K562 (cell line): ENCODE measurements at regions not wholly inside any gene's neighbourhood (a gene's known extent, or its start where the extent isn't known, plus 50 kb on each side); places are given as distances from the start of the nearest gene placed in this dataset.

Experiments
- ATAC-seq: fragments of 200-7000 bp; cut with Tn5 transposase; 3 replicates; pipeline ENCODE4 v1.9.1; 2020; ENCODE audit warnings: moderate library complexity
- BruUV-seq: library from RNA; stranded (reverse); fragments of 400-500 nt; replicated peaks from 2 replicates; lab custom pipeline; 2021; lab: Mats Ljungman, UMichigan
- CTCF ChIA-PET: fragments of 300-600 bp; formaldehyde crosslinking; extraction: SDS; loops from one replicate; lab custom pipeline; 2021; ENCODE audit warnings: low intra/inter-chr PET ratio; lab: Yijun Ruan, JAX
- POLR2A ChIA-PET: fragments of 300-600, 350-650 bp; sonication (Branson Sonifier 250); formaldehyde crosslinking; extraction: SDS; loops from one replicate; lab custom pipeline; 2021; ENCODE audit warnings: antibody characterized with exemption, inconsistent platforms; lab: Yijun Ruan, JAX
- DNase-seq, 4 experiments: peaks; one replicate each; pipeline versions ENCODE4 v3.0.0 to v3.0.0-alpha.2; 2011 to 2018; ENCODE audit warnings: low spot score in 3 of 4, mixed read lengths in 3 of 4; ENCODE audit errors: extremely low read depth in 1 of 4
- FAIRE-seq: peaks from 2 replicates; lab custom pipeline; 2011; peaks lifted over from hg19 to GRCh38; lab: Jason Lieb, UNC
- H2AFZ ChIP-seq: 2 replicates; pipeline ENCODE4 v1.6.0; 2011; ENCODE audit warnings: low read depth, low read length, control low read depth, inconsistent platforms
- H3K27ac ChIP-seq: fragments of 200-600 bp; 3 replicates; pipeline ENCODE4 v1.8.0; 2011; ENCODE audit warnings: low read depth, mild to moderate bottlenecking, control low read depth, inconsistent platforms, low read length, moderate library complexity, mixed read lengths; ENCODE audit errors: extremely low read depth
- H3K27me3 ChIP-seq, 2 experiments: fragments of 300-600 bp in 1 of 2; 2 replicates in 1 of 2; 3 replicates in 1 of 2; pipeline versions ENCODE4 v1.6.0 to v1.8.0; 2011; ENCODE audit warnings: inconsistent platforms in 2 of 2, low read length in 2 of 2, mild to moderate bottlenecking in 1 of 2, mixed read lengths in 1 of 2, moderate library complexity in 1 of 2; ENCODE audit not compliant: control insufficient read depth in 2 of 2, insufficient read depth in 2 of 2
- H3K36me3 ChIP-seq: fragments of 300-600 bp; 3 replicates; pipeline ENCODE4 v1.8.0; 2011; ENCODE audit warnings: mild to moderate bottlenecking, low read length, inconsistent platforms; ENCODE audit not compliant: control insufficient read depth, insufficient read depth
- H3K4me1 ChIP-seq, 2 experiments: fragments of 200-600 bp in 1 of 2; replicated peaks in 1 of 2; 2 replicates in 1 of 2; 3 replicates in 1 of 2; pipeline versions ENCODE4 v1.5.1 to v1.8.0; 2011; ENCODE audit warnings: inconsistent platforms in 2 of 2, low read length in 2 of 2, mild to moderate bottlenecking in 1 of 2, mixed read lengths in 1 of 2, moderate library complexity in 1 of 2; ENCODE audit not compliant: control insufficient read depth in 2 of 2, insufficient read depth in 2 of 2
- H3K4me2 ChIP-seq: 2 replicates; pipeline ENCODE4 v1.6.1; 2011; ENCODE audit warnings: low read length, control low read depth, inconsistent platforms, mixed read lengths; ENCODE audit not compliant: insufficient read depth
- H3K4me3 ChIP-seq: fragments of 200-600 bp; sonication (generic), shearing (Covaris generic); 2 replicates; pipeline ENCODE4 v1.5.1; 2016; ENCODE audit warnings: control low read depth, inconsistent platforms
- H3K79me2 ChIP-seq: fragments of 200-600 bp; 3 replicates; pipeline ENCODE4 v1.8.0; 2011; ENCODE audit warnings: low read length, inconsistent platforms; ENCODE audit not compliant: control insufficient read depth, insufficient read depth
- H3K9ac ChIP-seq, 2 experiments: 2 replicates each; pipeline versions ENCODE4 v1.6.0 to v1.6.1; 2011; ENCODE audit warnings: low read depth in 2 of 2, low read length in 2 of 2, control low read depth in 1 of 2, inconsistent platforms in 1 of 2, mild to moderate bottlenecking in 1 of 2, mixed read lengths in 1 of 2; ENCODE audit not compliant: insufficient read depth in 1 of 2
- H3K9me1 ChIP-seq: one replicate; pipeline ENCODE4 v1.6.0; 2011; ENCODE audit warnings: inconsistent platforms, mild to moderate bottlenecking, low read length, moderate library complexity; ENCODE audit not compliant: control insufficient read depth, insufficient read depth
- H3K9me3 ChIP-seq: replicated peaks from 2 replicates; pipeline ENCODE4 v1.5.1; 2011; ENCODE audit warnings: low read depth, low read length, inconsistent platforms; ENCODE audit not compliant: control insufficient read depth, insufficient read depth
- H4K20me1 ChIP-seq: replicated peaks from 2 replicates; pipeline ENCODE4 v1.6.1; 2011; ENCODE audit warnings: low read length, inconsistent platforms, mixed read lengths; ENCODE audit not compliant: control insufficient read depth, insufficient read depth
- CBX8 ChIP-seq: fragments of 200-600 bp; sonication (generic); IDR thresholded peaks from 2 replicates; pipeline ENCODE4 v1.6.1; 2012; ENCODE audit warnings: borderline replicate concordance, mixed run types, low read depth, mild to moderate bottlenecking, moderate library complexity, mixed read lengths, low read length, control low read depth, inconsistent platforms; ENCODE audit not compliant: poor library complexity, severe bottlenecking; ENCODE audit errors: extremely low read depth
- CEBPB ChIP-seq: fragments of 450-650 bp; IDR thresholded peaks from 2 replicates; pipeline ENCODE4 v1.6.1; 2016; ENCODE audit warnings: missing genetic modification characterization, missing compliant biosample characterization
- CLOCK ChIP-seq: fragments of 250-450 bp; sonication (Bioruptor Pico); IDR thresholded peaks from 2 replicates; pipeline ENCODE4 v1.4.0; 2020; ENCODE audit warnings: mild to moderate bottlenecking, moderate library complexity, borderline replicate concordance
- CXXC5 ChIP-seq: fragments of 250-450 bp; sonication (Bioruptor Pico); IDR thresholded peaks from 2 replicates; pipeline ENCODE4 v1.8.0; 2022; ENCODE audit warnings: inconsistent platforms, mild to moderate bottlenecking, moderate library complexity
- E2F3 ChIP-seq: fragments of 250-450 bp; sonication (Bioruptor Pico); IDR thresholded peaks from 2 replicates; pipeline ENCODE4 v1.4.0; 2020; ENCODE audit warnings: mild to moderate bottlenecking
- FIP1L1 ChIP-seq: fragments of 200-400 bp; formaldehyde crosslinking; IDR thresholded peaks from 2 replicates; pipeline ENCODE4 v1.6.1; 2018; ENCODE audit warnings: mild to moderate bottlenecking, low read depth, low read length; ENCODE audit not compliant: poor library complexity, severe bottlenecking
- KDM2B ChIP-seq: fragments of 250-450 bp; sonication (Bioruptor Pico); IDR thresholded peaks from 2 replicates; pipeline ENCODE4 v1.8.0; 2021; ENCODE audit warnings: mild to moderate bottlenecking, moderate library complexity
- MCM2 ChIP-seq: fragments of 450-650 bp; IDR thresholded peaks from 2 replicates; pipeline ENCODE4 v1.6.1; 2017; ENCODE audit warnings: low read depth, mild to moderate bottlenecking
- MTA3 ChIP-seq: fragments of 450-650 bp; formaldehyde crosslinking; IDR thresholded peaks from 2 replicates; pipeline ENCODE4 v1.6.1; 2017; ENCODE audit warnings: mild to moderate bottlenecking, borderline replicate concordance
- NRF1 ChIP-seq, 2 experiments: fragments of 450-650 bp; IDR thresholded peaks in 1 of 2; conservative IDR thresholded peaks in 1 of 2; 2 replicates each; pipeline ENCODE4 v1.6.1; 2014; ENCODE audit warnings: mild to moderate bottlenecking in 2 of 2
- RBM14 ChIP-seq: fragments of 200-400 bp; formaldehyde crosslinking; IDR thresholded peaks from 2 replicates; pipeline ENCODE4 v1.6.1; 2018; ENCODE audit warnings: low read depth, mild to moderate bottlenecking, low read length, moderate library complexity, borderline replicate concordance; ENCODE audit not compliant: insufficient read depth
- RBM39 ChIP-seq: fragments of 200-400 bp; formaldehyde crosslinking; optimal IDR thresholded peaks from 2 replicates; pipeline ENCODE3; 2018; ENCODE audit warnings: low read depth, low read length
- SIX5 ChIP-seq, 2 experiments: IDR thresholded peaks; 2 replicates each; pipeline ENCODE4 v1.6.1; 2011; ENCODE audit warnings: low read length in 2 of 2, borderline replicate concordance in 1 of 2, low read depth in 1 of 2, mild to moderate bottlenecking in 1 of 2, moderate library complexity in 1 of 2; ENCODE audit not compliant: insufficient read depth in 1 of 2
- SMAD3 ChIP-seq: fragments of 450-650 bp; formaldehyde crosslinking; conservative IDR thresholded peaks from 2 replicates; pipeline ENCODE4 v1.4.0; 2020; ENCODE audit warnings: mild to moderate bottlenecking
- SRSF7 ChIP-seq: fragments of 200-400 bp; formaldehyde crosslinking; optimal IDR thresholded peaks from 2 replicates; pipeline ENCODE3; 2017; ENCODE audit warnings: mild to moderate bottlenecking, low read depth, low read length
- XRCC3 ChIP-seq: fragments of 450-650 bp; IDR thresholded peaks from 2 replicates; pipeline ENCODE4 v1.6.1; 2017; ENCODE audit warnings: mild to moderate bottlenecking, moderate library complexity
- ZBTB9 ChIP-seq: fragments of 450-650 bp; formaldehyde crosslinking; IDR thresholded peaks from 2 replicates; pipeline ENCODE4 v1.4.0; 2020; ENCODE audit warnings: mild to moderate bottlenecking, moderate library complexity
- ZNF280B ChIP-seq: fragments of 250-450 bp; sonication (Bioruptor Pico); IDR thresholded peaks from 2 replicates; pipeline ENCODE4 v1.5.1; 2021; ENCODE audit warnings: mild to moderate bottlenecking
- WGBS: fragments of 100-300 bp; shearing (Covaris generic); methylation state at CpG from one replicate; pipeline ENCODE4 v1.1.6; 2016; ENCODE audit warnings: low coverage, mixed read lengths; ENCODE audit not compliant: insufficient coverage; ENCODE audit errors: missing lambda C conversion rate; 5-methylcytosine and 5-hydroxymethylcytosine counted together
- in situ Hi-C: fragments of 300-500 bp; cut with MboI; formaldehyde crosslinking; loops from 4 replicates; pipeline ENCODE4 v1.15.0; 2018; ENCODE audit warnings: inconsistent platforms, mixed read lengths
- intact Hi-C: fragments of 100-400 bp; cut with micrococcal nuclease; formaldehyde crosslinking; loops from 2 replicates; pipeline ENCODE4 v1.14.2; 2022

GRCh38 chr18:39660141-39660540, 2094.5 kb upstream of the CELF4 start (continued):
- TF ChIP-seq NRF1 (conservative IDR thresholded peaks at IDR 0.05 in 1 of 2, IDR thresholded peaks at IDR 0.05 in 1 of 2), result no peak
- TF ChIP-seq ZBTB9 (CRISPR knock-in tag), result no peak
- TF ChIP-seq MTA3, result no peak
- no peak for TF ChIP-seq CLOCK (CRISPR knock-in tag)
- TF ChIP-seq RBM14, result no peak
- TF ChIP-seq RBM39, result no peak
- no peak for TF ChIP-seq XRCC3

GRCh38 chr18:39655341-39655740, 2089.7 kb upstream of the CELF4 start:
- ChIA-PET CTCF (no interaction called here), POLR2A (no interaction called here)
- no peaks in the 10 kb centered on the region for H4K20me1 ChIP-seq
- 3% methylated on average over 4 of the region's 4 CpGs for WGBS
- no peaks in the 10 kb centered on the region for H3K79me2 ChIP-seq
- no peak overlapping the region for H3K27ac ChIP-seq
- no TSS peak for BruUV-seq
- no peak overlapping the region for H3K4me3 ChIP-seq
- no peak overlapping the region for H3K9ac ChIP-seq
- in situ Hi-C loops, result no loop called here
- H3K9me1 ChIP-seq, result no peaks in the 10 kb centered on the region
- no peak for FAIRE-seq
- no peak overlapping the region for H2AFZ ChIP-seq
- H3K4me1 ChIP-seq, result no peaks in the 10 kb centered on the region
- no peak overlapping the region for H3K4me2 ChIP-seq
- DNase-seq, result no peak
- no peaks in the 10 kb centered on the region for H3K9me3 ChIP-seq
- ATAC-seq, result no peak
- no peaks in the 10 kb centered on the region for H3K36me3 ChIP-seq
- H3K27me3 ChIP-seq, result no peaks in the 10 kb centered on the region
- intact Hi-C loops, result no loop called here
- TF ChIP-seq SIX5 (IDR thresholded peaks at IDR 0.05; ENCODE audit: borderline replicate concordance in 1 of 2, insufficient read depth in 1 of 2, low read depth in 1 of 2, low read length in 2 of 2) (no peak), CEBPB (tag) (no peak), MCM2 (no peak), SRSF7 (no peak), E2F3 (no peak), KDM2B (no peak), CXXC5 (CRISPR knock-in tag) (no peak), ZNF280B (CRISPR knock-in tag) (no peak), CBX8 (no peak), SMAD3 (no peak), FIP1L1 (no peak)
